IMR-90 (cell line): ENCODE measurements at regions not wholly inside any gene's neighbourhood (a gene's known extent, or its start where the extent isn't known, plus 50 kb on each side); places are given as distances from the start of the nearest gene placed in this dataset.

Source experiments
- ATAC-seq: fragments of 200-7000 bp; cut with Tn5 transposase; 2 replicates; pipeline ENCODE4 v1.9.1; 2020; ENCODE audit warnings: low read depth, mild to moderate bottlenecking, moderate library complexity
- BruUV-seq: library from RNA; stranded (reverse); fragments of 400-500 nt; replicated peaks from 2 replicates; lab custom pipeline; 2021; lab: Mats Ljungman, UMichigan
- CTCF ChIA-PET: fragments of 300-600 bp; formaldehyde crosslinking; extraction: SDS; loops from one replicate; lab custom pipeline; 2021; ENCODE audit warnings: antibody characterized with exemption; lab: Yijun Ruan, JAX
- POLR2A ChIA-PET: fragments of 300-600 bp; sonication (Branson Sonifier 250); formaldehyde crosslinking; loops from one replicate; lab custom pipeline; 2022; ENCODE audit warnings: antibody characterized with exemption; ENCODE audit not compliant: unreplicated experiment; lab: Charles Lee
- DNase-seq: peaks from one replicate; pipeline ENCODE4 v3.0.0; 2013
- H2AFZ ChIP-seq: replicated peaks from 2 replicates; pipeline ENCODE3; 2013; ENCODE audit warnings: low read length, mild to moderate bottlenecking; ENCODE audit not compliant: poor library complexity
- H2AK5ac ChIP-seq: 2 replicates; pipeline ENCODE4 v1.6.1; 2013; ENCODE audit warnings: low read depth, low read length, inconsistent platforms
- H2AK9ac ChIP-seq: replicated peaks from 2 replicates; pipeline ENCODE3; 2013; ENCODE audit warnings: mild to moderate bottlenecking, low read depth, low read length, moderate library complexity; ENCODE audit not compliant: poor library complexity
- H2BK120ac ChIP-seq: 2 replicates; pipeline ENCODE4 v1.6.1; 2013; ENCODE audit warnings: low read depth, low read length, inconsistent platforms
- H2BK15ac ChIP-seq: 3 replicates; pipeline ENCODE4 v1.6.1; 2013; ENCODE audit warnings: low read depth, low read length, inconsistent platforms
- H2BK20ac ChIP-seq: 2 replicates; pipeline ENCODE4 v1.6.1; 2013; ENCODE audit warnings: low read depth, mild to moderate bottlenecking, inconsistent platforms, low read length, moderate library complexity
- H2BK5ac ChIP-seq: 2 replicates; pipeline ENCODE4 v1.6.1; 2013; ENCODE audit warnings: mild to moderate bottlenecking, low read depth, low read length, inconsistent platforms; ENCODE audit not compliant: poor library complexity, severe bottlenecking
- H3K14ac ChIP-seq: replicated peaks from 2 replicates; pipeline ENCODE4 v1.6.1; 2013; ENCODE audit warnings: low read depth, low read length, inconsistent platforms
- H3K18ac ChIP-seq: 2 replicates; pipeline ENCODE4 v1.6.1; 2013; ENCODE audit warnings: low read depth, low read length, control low read depth
- H3K23ac ChIP-seq: 2 replicates; pipeline ENCODE4 v1.6.1; 2013; ENCODE audit warnings: low read depth, low read length, inconsistent platforms
- H3K27ac ChIP-seq: 2 replicates; pipeline ENCODE4 v1.5.1; 2013; ENCODE audit warnings: mild to moderate bottlenecking, control low read depth, low read length; ENCODE audit not compliant: insufficient read depth
- H3K27me3 ChIP-seq: 2 replicates; pipeline ENCODE4 v1.6.1; 2013; ENCODE audit warnings: low read length; ENCODE audit not compliant: control insufficient read depth, insufficient read depth
- H3K36me3 ChIP-seq: 2 replicates; pipeline ENCODE4 v1.6.1; 2013; ENCODE audit warnings: low read length, mixed read lengths; ENCODE audit not compliant: control insufficient read depth, insufficient read depth
- H3K4ac ChIP-seq: 2 replicates; pipeline ENCODE4 v1.6.1; 2013; ENCODE audit warnings: low read depth, low read length, inconsistent platforms
- H3K4me1 ChIP-seq: 2 replicates; pipeline ENCODE4 v1.6.1; 2013; ENCODE audit warnings: low read length, mixed read lengths; ENCODE audit not compliant: control insufficient read depth, insufficient read depth
- H3K4me2 ChIP-seq: 2 replicates; pipeline ENCODE4 v1.6.1; 2013; ENCODE audit warnings: low read depth, mild to moderate bottlenecking, control low read depth, low read length, moderate library complexity
- H3K4me3 ChIP-seq: 2 replicates; pipeline ENCODE4 v1.5.1; 2013; ENCODE audit warnings: low read depth, mild to moderate bottlenecking, control low read depth, low read length, moderate library complexity; ENCODE audit not compliant: insufficient read depth
- H3K56ac ChIP-seq: 2 replicates; pipeline ENCODE4 v1.6.1; 2013; ENCODE audit warnings: low read length, inconsistent platforms; ENCODE audit not compliant: insufficient read depth; ENCODE audit errors: extremely low read depth
- H3K79me1 ChIP-seq, 2 experiments: 2 replicates each; pipeline ENCODE4 v1.6.1; 2013; ENCODE audit warnings: low read length in 2 of 2, inconsistent platforms in 1 of 2, low read depth in 1 of 2
- H3K9ac ChIP-seq: 2 replicates; pipeline ENCODE4 v1.6.1; 2013; ENCODE audit warnings: low read depth, low read length, control low read depth
- H3K9me1 ChIP-seq: 2 replicates; pipeline ENCODE4 v1.6.1; 2013; ENCODE audit warnings: low read length, inconsistent platforms; ENCODE audit not compliant: insufficient read depth
- H3K9me3 ChIP-seq: 2 replicates; pipeline ENCODE4 v1.6.1; 2013; ENCODE audit warnings: low read length; ENCODE audit not compliant: control insufficient read depth, insufficient read depth
- H4K20me1 ChIP-seq: 2 replicates; pipeline ENCODE4 v1.6.1; 2013; ENCODE audit warnings: low read length, inconsistent platforms; ENCODE audit not compliant: insufficient read depth
- H4K5ac ChIP-seq: 2 replicates; pipeline ENCODE4 v1.6.1; 2013; ENCODE audit warnings: mild to moderate bottlenecking, low read depth, low read length, control low read depth
- H4K8ac ChIP-seq, 2 experiments: 2 replicates each; pipeline ENCODE4 v1.6.1; 2013; ENCODE audit warnings: low read depth in 2 of 2, low read length in 2 of 2, control low read depth in 1 of 2, inconsistent platforms in 1 of 2
- H4K91ac ChIP-seq: 2 replicates; pipeline ENCODE4 v1.6.1; 2013; ENCODE audit warnings: low read depth, low read length, inconsistent platforms; ENCODE audit not compliant: insufficient read depth
- BHLHE40 ChIP-seq: fragments of 150-350 bp; IDR thresholded peaks from 2 replicates; pipeline ENCODE4 v1.6.1; 2016; ENCODE audit warnings: mild to moderate bottlenecking, low read depth, low read length
- CEBPB ChIP-seq: IDR thresholded peaks from 2 replicates; pipeline ENCODE4 v1.6.1; 2012; ENCODE audit warnings: low read depth, low read length, improper control_type of control experiment
- CHD1 ChIP-seq: IDR thresholded peaks from 2 replicates; pipeline ENCODE4 v1.6.1; 2012; ENCODE audit warnings: low read depth, low read length, improper control_type of control experiment
- MAZ ChIP-seq: IDR thresholded peaks from 2 replicates; pipeline ENCODE4 v1.6.1; 2012; ENCODE audit warnings: low read depth, mild to moderate bottlenecking, low read length, improper control_type of control experiment, moderate library complexity, borderline replicate concordance
- MXI1 ChIP-seq: IDR thresholded peaks from 2 replicates; pipeline ENCODE4 v1.6.1; 2012; ENCODE audit warnings: low read depth, mild to moderate bottlenecking, low read length, moderate library complexity, borderline replicate concordance
- POLR2A ChIP-seq: IDR thresholded peaks from 2 replicates; pipeline ENCODE4 v1.6.1; 2012; ENCODE audit warnings: mild to moderate bottlenecking, low read depth, low read length
- RCOR1 ChIP-seq: IDR thresholded peaks from 2 replicates; pipeline ENCODE4 v1.6.1; 2012; ENCODE audit warnings: mild to moderate bottlenecking, low read length, improper control_type of control experiment; ENCODE audit not compliant: insufficient replicate concordance
- WGBS, 2 experiments: methylation state at CpG; one replicate each; pipeline versions ENCODE4 v1.1.5 to v1.1.7; 2013; ENCODE audit warnings: missing lambda C conversion rate in 2 of 2; ENCODE audit not compliant: insufficient read length in 1 of 2; ENCODE audit errors: extremely low coverage in 2 of 2; 5-methylcytosine and 5-hydroxymethylcytosine counted together
- dilution Hi-C: fragments of 300-500 bp; cut with HindIII; formaldehyde crosslinking; loops from one replicate; pipeline ENCODE4 v1.14.3; 2018; ENCODE audit warnings: low sequenced_read_pairs; ENCODE audit not compliant: unreplicated experiment
- in situ Hi-C: fragments of 300-500 bp; cut with MboI; formaldehyde crosslinking; loops from 3 replicates; pipeline ENCODE4 v1.14.3; 2019; ENCODE audit warnings: low sequenced_read_pairs, inconsistent platforms, mixed read lengths
- intact Hi-C: fragments of 100-400 bp; cut with micrococcal nuclease; formaldehyde crosslinking; loops from 2 replicates; pipeline ENCODE4 v1.10.0; 2022
- TF ChIP-seq, protein P1 (sequence below): conservative IDR thresholded peaks from 2 replicates; pipeline ENCODE4 v1.5.1; 2012; ENCODE audit warnings: mild to moderate bottlenecking, low read depth, low read length, improper control_type of control experiment
- TF ChIP-seq, protein P2 (sequence below): fragments of 150-350 bp; IDR thresholded peaks from 2 replicates; pipeline ENCODE4 v1.6.1; 2017; ENCODE audit warnings: mild to moderate bottlenecking, antibody characterized with exemption, low read length, low read depth

DNA sequence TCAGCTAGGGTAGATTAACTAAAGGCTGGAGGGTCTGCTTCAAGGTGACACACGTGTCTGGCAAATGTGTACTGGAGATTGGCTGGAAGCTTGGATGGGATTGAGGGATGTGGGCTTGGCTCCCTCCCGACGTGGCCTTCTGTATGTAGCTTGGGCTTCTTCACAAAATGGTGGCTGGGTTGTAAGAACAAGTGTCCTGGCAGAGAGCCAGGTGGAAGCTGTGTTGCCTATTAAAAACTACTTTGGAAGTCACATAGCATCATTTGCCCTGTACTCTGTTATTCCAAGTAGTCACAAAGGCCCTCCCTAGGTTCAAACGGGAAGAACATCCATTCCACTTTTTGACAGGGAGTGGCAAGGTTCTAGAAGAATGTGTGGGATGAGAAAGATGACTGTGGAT lies 174.1 kb upstream of the PRICKLE1 start:
- 100% methylated on average over 1 of the region's 4 CpGs; no CpG with 5 or more reads in 1 of the 2 experiments for WGBS, 2 experiments
- no peaks in the 10 kb centered on the region for H4K20me1 ChIP-seq
- H2BK5ac ChIP-seq: no peak overlapping the region
- H4K5ac ChIP-seq: no peak overlapping the region
- intact Hi-C loops: no loop called here
- no peaks in the 10 kb centered on the region for H3K27me3 ChIP-seq
- BruUV-seq: no TSS peak
- H2BK20ac ChIP-seq: no peak overlapping the region
- H4K8ac ChIP-seq: no peak overlapping the region
- H2AFZ ChIP-seq: no peak overlapping the region
- no peak overlapping the region for H2BK120ac ChIP-seq
- no peak overlapping the region for H3K9ac ChIP-seq
- no peak for ATAC-seq
- TF ChIP-seq, protein P1, sequence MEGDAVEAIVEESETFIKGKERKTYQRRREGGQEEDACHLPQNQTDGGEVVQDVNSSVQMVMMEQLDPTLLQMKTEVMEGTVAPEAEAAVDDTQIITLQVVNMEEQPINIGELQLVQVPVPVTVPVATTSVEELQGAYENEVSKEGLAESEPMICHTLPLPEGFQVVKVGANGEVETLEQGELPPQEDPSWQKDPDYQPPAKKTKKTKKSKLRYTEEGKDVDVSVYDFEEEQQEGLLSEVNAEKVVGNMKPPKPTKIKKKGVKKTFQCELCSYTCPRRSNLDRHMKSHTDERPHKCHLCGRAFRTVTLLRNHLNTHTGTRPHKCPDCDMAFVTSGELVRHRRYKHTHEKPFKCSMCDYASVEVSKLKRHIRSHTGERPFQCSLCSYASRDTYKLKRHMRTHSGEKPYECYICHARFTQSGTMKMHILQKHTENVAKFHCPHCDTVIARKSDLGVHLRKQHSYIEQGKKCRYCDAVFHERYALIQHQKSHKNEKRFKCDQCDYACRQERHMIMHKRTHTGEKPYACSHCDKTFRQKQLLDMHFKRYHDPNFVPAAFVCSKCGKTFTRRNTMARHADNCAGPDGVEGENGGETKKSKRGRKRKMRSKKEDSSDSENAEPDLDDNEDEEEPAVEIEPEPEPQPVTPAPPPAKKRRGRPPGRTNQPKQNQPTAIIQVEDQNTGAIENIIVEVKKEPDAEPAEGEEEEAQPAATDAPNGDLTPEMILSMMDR: no peak
- TF ChIP-seq MAZ (no peak), CHD1 (no peak), CEBPB (no peak), RCOR1 (no peak), MXI1 (no peak), BHLHE40 (no peak), POLR2A (no peak)
- TF ChIP-seq, protein P2, sequence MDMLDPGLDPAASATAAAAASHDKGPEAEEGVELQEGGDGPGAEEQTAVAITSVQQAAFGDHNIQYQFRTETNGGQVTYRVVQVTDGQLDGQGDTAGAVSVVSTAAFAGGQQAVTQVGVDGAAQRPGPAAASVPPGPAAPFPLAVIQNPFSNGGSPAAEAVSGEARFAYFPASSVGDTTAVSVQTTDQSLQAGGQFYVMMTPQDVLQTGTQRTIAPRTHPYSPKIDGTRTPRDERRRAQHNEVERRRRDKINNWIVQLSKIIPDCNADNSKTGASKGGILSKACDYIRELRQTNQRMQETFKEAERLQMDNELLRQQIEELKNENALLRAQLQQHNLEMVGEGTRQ: no peak
- H2BK15ac ChIP-seq: no peak overlapping the region
- no peak overlapping the region for H3K4ac ChIP-seq
- H3K9me1 ChIP-seq: peaks cover 3% of the 10 kb centered on the region; the same call in 1 of the 2 replicates
- H3K18ac ChIP-seq: no peak overlapping the region
- POLR2A ChIA-PET: no interaction called here
- no peak overlapping the region for H2AK9ac ChIP-seq
- dilution Hi-C loops: no loop called here
- no peak overlapping the region for H3K56ac ChIP-seq
- H3K4me2 ChIP-seq: no peak overlapping the region
- peaks cover 7% of the 10 kb centered on the region for H3K4me1 ChIP-seq
- no peak overlapping the region; the same call in 1 of the 2 replicates for H3K14ac ChIP-seq
- no peak overlapping the region for H3K4me3 ChIP-seq
- H3K36me3 ChIP-seq: no peaks in the 10 kb centered on the region
- no peak overlapping the region for H2AK5ac ChIP-seq
- no peaks in the 10 kb centered on the region for H3K79me1 ChIP-seq
- in situ Hi-C loops: no loop called here
- H3K23ac ChIP-seq: no peak overlapping the region
- CTCF ChIA-PET: no interaction called here
- H3K9me3 ChIP-seq: no peaks in the 10 kb centered on the region
- DNase-seq: no peak
- no peak overlapping the region for H4K91ac ChIP-seq
- H3K27ac ChIP-seq: no peak overlapping the region
